IMR-90 (cell line): ENCODE measurements at regions not wholly inside any gene's neighbourhood (a gene's known extent, or its start where the extent isn't known, plus 50 kb on each side); places are given as distances from the start of the nearest gene placed in this dataset.

Experiments used
- ATAC-seq: fragments of 200-7000 bp; cut with Tn5 transposase; 2 replicates; pipeline ENCODE4 v1.9.1; 2020; ENCODE audit warnings: low read depth, mild to moderate bottlenecking, moderate library complexity
- BruUV-seq: library from RNA; stranded (reverse); fragments of 400-500 nt; replicated peaks from 2 replicates; lab custom pipeline; 2021; lab: Mats Ljungman, UMichigan
- CTCF ChIA-PET: fragments of 300-600 bp; formaldehyde crosslinking; extraction: SDS; loops from one replicate; lab custom pipeline; 2021; ENCODE audit warnings: antibody characterized with exemption; lab: Yijun Ruan, JAX
- POLR2A ChIA-PET: fragments of 300-600 bp; sonication (Branson Sonifier 250); formaldehyde crosslinking; loops from one replicate; lab custom pipeline; 2022; ENCODE audit warnings: antibody characterized with exemption; ENCODE audit not compliant: unreplicated experiment; lab: Charles Lee
- DNase-seq: peaks from one replicate; pipeline ENCODE4 v3.0.0; 2013
- H2AFZ ChIP-seq: replicated peaks from 2 replicates; pipeline ENCODE3; 2013; ENCODE audit warnings: low read length, mild to moderate bottlenecking; ENCODE audit not compliant: poor library complexity
- H2AK5ac ChIP-seq: 2 replicates; pipeline ENCODE4 v1.6.1; 2013; ENCODE audit warnings: low read depth, low read length, inconsistent platforms
- H2AK9ac ChIP-seq: replicated peaks from 2 replicates; pipeline ENCODE3; 2013; ENCODE audit warnings: mild to moderate bottlenecking, low read depth, low read length, moderate library complexity; ENCODE audit not compliant: poor library complexity
- H2BK120ac ChIP-seq: 2 replicates; pipeline ENCODE4 v1.6.1; 2013; ENCODE audit warnings: low read depth, low read length, inconsistent platforms
- H2BK15ac ChIP-seq: 3 replicates; pipeline ENCODE4 v1.6.1; 2013; ENCODE audit warnings: low read depth, low read length, inconsistent platforms
- H2BK20ac ChIP-seq: 2 replicates; pipeline ENCODE4 v1.6.1; 2013; ENCODE audit warnings: low read depth, mild to moderate bottlenecking, inconsistent platforms, low read length, moderate library complexity
- H2BK5ac ChIP-seq: 2 replicates; pipeline ENCODE4 v1.6.1; 2013; ENCODE audit warnings: mild to moderate bottlenecking, low read depth, low read length, inconsistent platforms; ENCODE audit not compliant: poor library complexity, severe bottlenecking
- H3K14ac ChIP-seq: replicated peaks from 2 replicates; pipeline ENCODE4 v1.6.1; 2013; ENCODE audit warnings: low read depth, low read length, inconsistent platforms
- H3K18ac ChIP-seq: 2 replicates; pipeline ENCODE4 v1.6.1; 2013; ENCODE audit warnings: low read depth, low read length, control low read depth
- H3K23ac ChIP-seq: 2 replicates; pipeline ENCODE4 v1.6.1; 2013; ENCODE audit warnings: low read depth, low read length, inconsistent platforms
- H3K27ac ChIP-seq: 2 replicates; pipeline ENCODE4 v1.5.1; 2013; ENCODE audit warnings: mild to moderate bottlenecking, control low read depth, low read length; ENCODE audit not compliant: insufficient read depth
- H3K27me3 ChIP-seq: 2 replicates; pipeline ENCODE4 v1.6.1; 2013; ENCODE audit warnings: low read length; ENCODE audit not compliant: control insufficient read depth, insufficient read depth
- H3K36me3 ChIP-seq: 2 replicates; pipeline ENCODE4 v1.6.1; 2013; ENCODE audit warnings: low read length, mixed read lengths; ENCODE audit not compliant: control insufficient read depth, insufficient read depth
- H3K4ac ChIP-seq: 2 replicates; pipeline ENCODE4 v1.6.1; 2013; ENCODE audit warnings: low read depth, low read length, inconsistent platforms
- H3K4me1 ChIP-seq: 2 replicates; pipeline ENCODE4 v1.6.1; 2013; ENCODE audit warnings: low read length, mixed read lengths; ENCODE audit not compliant: control insufficient read depth, insufficient read depth
- H3K4me2 ChIP-seq: 2 replicates; pipeline ENCODE4 v1.6.1; 2013; ENCODE audit warnings: low read depth, mild to moderate bottlenecking, control low read depth, low read length, moderate library complexity
- H3K4me3 ChIP-seq: 2 replicates; pipeline ENCODE4 v1.5.1; 2013; ENCODE audit warnings: low read depth, mild to moderate bottlenecking, control low read depth, low read length, moderate library complexity; ENCODE audit not compliant: insufficient read depth
- H3K56ac ChIP-seq: 2 replicates; pipeline ENCODE4 v1.6.1; 2013; ENCODE audit warnings: low read length, inconsistent platforms; ENCODE audit not compliant: insufficient read depth; ENCODE audit errors: extremely low read depth
- H3K79me1 ChIP-seq, 2 experiments: 2 replicates each; pipeline ENCODE4 v1.6.1; 2013; ENCODE audit warnings: low read length in 2 of 2, inconsistent platforms in 1 of 2, low read depth in 1 of 2
- H3K9ac ChIP-seq: 2 replicates; pipeline ENCODE4 v1.6.1; 2013; ENCODE audit warnings: low read depth, low read length, control low read depth
- H3K9me1 ChIP-seq: 2 replicates; pipeline ENCODE4 v1.6.1; 2013; ENCODE audit warnings: low read length, inconsistent platforms; ENCODE audit not compliant: insufficient read depth
- H3K9me3 ChIP-seq: 2 replicates; pipeline ENCODE4 v1.6.1; 2013; ENCODE audit warnings: low read length; ENCODE audit not compliant: control insufficient read depth, insufficient read depth
- H4K20me1 ChIP-seq: 2 replicates; pipeline ENCODE4 v1.6.1; 2013; ENCODE audit warnings: low read length, inconsistent platforms; ENCODE audit not compliant: insufficient read depth
- H4K5ac ChIP-seq: 2 replicates; pipeline ENCODE4 v1.6.1; 2013; ENCODE audit warnings: mild to moderate bottlenecking, low read depth, low read length, control low read depth
- H4K8ac ChIP-seq, 2 experiments: 2 replicates each; pipeline ENCODE4 v1.6.1; 2013; ENCODE audit warnings: low read depth in 2 of 2, low read length in 2 of 2, control low read depth in 1 of 2, inconsistent platforms in 1 of 2
- H4K91ac ChIP-seq: 2 replicates; pipeline ENCODE4 v1.6.1; 2013; ENCODE audit warnings: low read depth, low read length, inconsistent platforms; ENCODE audit not compliant: insufficient read depth
- CHD1 ChIP-seq: IDR thresholded peaks from 2 replicates; pipeline ENCODE4 v1.6.1; 2012; ENCODE audit warnings: low read depth, low read length, improper control_type of control experiment
- MAFK ChIP-seq: IDR thresholded peaks from 2 replicates; pipeline ENCODE4 v1.6.1; 2012; ENCODE audit warnings: low read depth, low read length, improper control_type of control experiment
- MAZ ChIP-seq: IDR thresholded peaks from 2 replicates; pipeline ENCODE4 v1.6.1; 2012; ENCODE audit warnings: low read depth, mild to moderate bottlenecking, low read length, improper control_type of control experiment, moderate library complexity, borderline replicate concordance
- MXI1 ChIP-seq: IDR thresholded peaks from 2 replicates; pipeline ENCODE4 v1.6.1; 2012; ENCODE audit warnings: low read depth, mild to moderate bottlenecking, low read length, moderate library complexity, borderline replicate concordance
- NFE2L2 ChIP-seq: fragments of 150-350 bp; IDR thresholded peaks from 2 replicates; pipeline ENCODE4 v1.6.1; 2016; ENCODE audit warnings: low read depth, mild to moderate bottlenecking, low read length
- POLR2A ChIP-seq: IDR thresholded peaks from 2 replicates; pipeline ENCODE4 v1.6.1; 2012; ENCODE audit warnings: mild to moderate bottlenecking, low read depth, low read length
- RAD21 ChIP-seq: IDR thresholded peaks from 2 replicates; pipeline ENCODE4 v1.6.1; 2012; ENCODE audit warnings: low read length, improper control_type of control experiment
- RCOR1 ChIP-seq: IDR thresholded peaks from 2 replicates; pipeline ENCODE4 v1.6.1; 2012; ENCODE audit warnings: mild to moderate bottlenecking, low read length, improper control_type of control experiment; ENCODE audit not compliant: insufficient replicate concordance
- RFX5 ChIP-seq: IDR thresholded peaks from 2 replicates; pipeline ENCODE4 v1.8.0; 2012; ENCODE audit warnings: low read depth, mild to moderate bottlenecking, low read length, moderate library complexity
- SMC3 ChIP-seq: fragments of 150-350 bp; IDR thresholded peaks from 2 replicates; pipeline ENCODE4 v1.6.1; 2016; ENCODE audit warnings: low read depth, mild to moderate bottlenecking, antibody characterized with exemption, low read length, moderate library complexity
- WGBS, 2 experiments: methylation state at CpG; one replicate each; pipeline versions ENCODE4 v1.1.5 to v1.1.7; 2013; ENCODE audit warnings: missing lambda C conversion rate in 2 of 2; ENCODE audit not compliant: insufficient read length in 1 of 2; ENCODE audit errors: extremely low coverage in 2 of 2; 5-methylcytosine and 5-hydroxymethylcytosine counted together
- dilution Hi-C: fragments of 300-500 bp; cut with HindIII; formaldehyde crosslinking; loops from one replicate; pipeline ENCODE4 v1.14.3; 2018; ENCODE audit warnings: low sequenced_read_pairs; ENCODE audit not compliant: unreplicated experiment
- in situ Hi-C: fragments of 300-500 bp; cut with MboI; formaldehyde crosslinking; loops from 3 replicates; pipeline ENCODE4 v1.14.3; 2019; ENCODE audit warnings: low sequenced_read_pairs, inconsistent platforms, mixed read lengths
- intact Hi-C: fragments of 100-400 bp; cut with micrococcal nuclease; formaldehyde crosslinking; loops from 2 replicates; pipeline ENCODE4 v1.10.0; 2022
- TF ChIP-seq, protein P1 (sequence below): fragments of 150-350 bp; IDR thresholded peaks from 2 replicates; pipeline ENCODE4 v1.6.1; 2016; ENCODE audit warnings: low read depth, mild to moderate bottlenecking, low read length, moderate library complexity, borderline replicate concordance
- TF ChIP-seq, protein P2 (sequence below): conservative IDR thresholded peaks from 2 replicates; pipeline ENCODE4 v1.5.1; 2012; ENCODE audit warnings: mild to moderate bottlenecking, low read depth, low read length, improper control_type of control experiment

DNA sequence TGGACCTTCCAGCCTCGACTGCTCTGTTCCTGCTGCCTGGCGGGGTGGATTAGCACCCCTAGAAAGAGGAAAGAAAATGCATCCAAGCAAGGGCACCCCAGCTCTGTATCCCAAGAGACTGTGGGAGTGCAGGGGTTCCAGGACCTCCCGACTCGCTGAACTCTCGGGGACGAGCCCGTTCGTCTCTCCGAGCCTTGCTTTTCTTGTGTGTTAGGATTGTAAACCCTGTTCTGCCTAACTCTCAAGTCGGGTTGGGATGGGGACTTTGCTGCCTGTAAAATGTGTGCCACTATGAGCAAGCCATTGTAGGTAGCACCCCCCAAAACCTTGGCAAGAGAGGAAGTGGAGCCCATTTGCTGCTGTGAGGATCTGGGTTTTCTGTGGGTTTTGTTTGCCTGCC, 73.2 kb upstream of the VRK1 start:
- 17% methylated on average over 1 of the region's 10 CpGs; no CpG with 5 or more reads in 1 of the 2 experiments for WGBS, 2 experiments
- intact Hi-C loops, result no loop called here

More for the DNA sequence above, 73.2 kb upstream of the VRK1 start:
- no peak overlapping the region for H3K4me2 ChIP-seq
- H3K14ac ChIP-seq, result no peak overlapping the region
- H4K20me1 ChIP-seq, result no peaks in the 10 kb centered on the region
- H3K4me3 ChIP-seq, result no peak overlapping the region
- BruUV-seq, result no TSS peak
- no peak overlapping the region for H3K4ac ChIP-seq
- no peak overlapping the region for H2AK9ac ChIP-seq
- no peak for TF ChIP-seq RCOR1
- no peak for TF ChIP-seq CHD1
- TF ChIP-seq MXI1, result no peak
- TF ChIP-seq, protein P1, sequence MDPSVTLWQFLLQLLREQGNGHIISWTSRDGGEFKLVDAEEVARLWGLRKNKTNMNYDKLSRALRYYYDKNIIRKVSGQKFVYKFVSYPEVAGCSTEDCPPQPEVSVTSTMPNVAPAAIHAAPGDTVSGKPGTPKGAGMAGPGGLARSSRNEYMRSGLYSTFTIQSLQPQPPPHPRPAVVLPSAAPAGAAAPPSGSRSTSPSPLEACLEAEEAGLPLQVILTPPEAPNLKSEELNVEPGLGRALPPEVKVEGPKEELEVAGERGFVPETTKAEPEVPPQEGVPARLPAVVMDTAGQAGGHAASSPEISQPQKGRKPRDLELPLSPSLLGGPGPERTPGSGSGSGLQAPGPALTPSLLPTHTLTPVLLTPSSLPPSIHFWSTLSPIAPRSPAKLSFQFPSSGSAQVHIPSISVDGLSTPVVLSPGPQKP, result no peak
- no peak for TF ChIP-seq POLR2A
- TF ChIP-seq NFE2L2, result no peak
- no peak for TF ChIP-seq RAD21
- TF ChIP-seq SMC3, result no peak
- no peak for TF ChIP-seq MAFK
- no peak for TF ChIP-seq RFX5
- TF ChIP-seq, protein P2, sequence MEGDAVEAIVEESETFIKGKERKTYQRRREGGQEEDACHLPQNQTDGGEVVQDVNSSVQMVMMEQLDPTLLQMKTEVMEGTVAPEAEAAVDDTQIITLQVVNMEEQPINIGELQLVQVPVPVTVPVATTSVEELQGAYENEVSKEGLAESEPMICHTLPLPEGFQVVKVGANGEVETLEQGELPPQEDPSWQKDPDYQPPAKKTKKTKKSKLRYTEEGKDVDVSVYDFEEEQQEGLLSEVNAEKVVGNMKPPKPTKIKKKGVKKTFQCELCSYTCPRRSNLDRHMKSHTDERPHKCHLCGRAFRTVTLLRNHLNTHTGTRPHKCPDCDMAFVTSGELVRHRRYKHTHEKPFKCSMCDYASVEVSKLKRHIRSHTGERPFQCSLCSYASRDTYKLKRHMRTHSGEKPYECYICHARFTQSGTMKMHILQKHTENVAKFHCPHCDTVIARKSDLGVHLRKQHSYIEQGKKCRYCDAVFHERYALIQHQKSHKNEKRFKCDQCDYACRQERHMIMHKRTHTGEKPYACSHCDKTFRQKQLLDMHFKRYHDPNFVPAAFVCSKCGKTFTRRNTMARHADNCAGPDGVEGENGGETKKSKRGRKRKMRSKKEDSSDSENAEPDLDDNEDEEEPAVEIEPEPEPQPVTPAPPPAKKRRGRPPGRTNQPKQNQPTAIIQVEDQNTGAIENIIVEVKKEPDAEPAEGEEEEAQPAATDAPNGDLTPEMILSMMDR, result no peak
- TF ChIP-seq MAZ, result no peak
- no peak overlapping the region for H4K8ac ChIP-seq
- H3K9ac ChIP-seq, result no peak overlapping the region
- no peaks in the 10 kb centered on the region for H3K9me1 ChIP-seq
- H3K79me1 ChIP-seq, result no peaks in the 10 kb centered on the region
- no peak overlapping the region for H2BK5ac ChIP-seq
- dilution Hi-C loops, result no loop called here
- in situ Hi-C loops, result no loop called here
- ChIA-PET POLR2A (no interaction called here), CTCF (no interaction called here)
- H3K27ac ChIP-seq, result no peak overlapping the region
- no peak overlapping the region for H2BK120ac ChIP-seq
- no peak for DNase-seq
- no peak for ATAC-seq
- no peaks in the 10 kb centered on the region for H3K4me1 ChIP-seq
- H2BK15ac ChIP-seq, result no peak overlapping the region
- H3K27me3 ChIP-seq, result no peaks in the 10 kb centered on the region; the same call in 1 of the 2 replicates
- H4K5ac ChIP-seq, result no peak overlapping the region
- H2AK5ac ChIP-seq, result no peak overlapping the region
- no peak overlapping the region for H2BK20ac ChIP-seq
- H3K36me3 ChIP-seq, result no peaks in the 10 kb centered on the region
- no peak overlapping the region for H3K23ac ChIP-seq
- no peak overlapping the region for H3K18ac ChIP-seq
- H3K56ac ChIP-seq, result no peak overlapping the region
- no peaks in the 10 kb centered on the region for H3K9me3 ChIP-seq
- H2AFZ ChIP-seq, result no peak overlapping the region
- H4K91ac ChIP-seq, result no peak overlapping the region
